NB4 (cell line): ENCODE measurements at regions not wholly inside any gene's neighbourhood (a gene's known extent, or its start where the extent isn't known, plus 50 kb on each side); places are given as distances from the start of the nearest gene placed in this dataset.

Experiments used
- DNase-seq: peaks from one replicate; pipeline ENCODE4 v3.0.0; 2010; ENCODE audit warnings: low read depth
- H3K4me3 ChIP-seq: one replicate; pipeline ENCODE4 v1.5.1; 2011; ENCODE audit warnings: mild to moderate bottlenecking, low read depth, low read length, moderate library complexity
- MYC ChIP-seq: IDR thresholded peaks from 2 replicates; pipeline ENCODE4 v1.6.1; 2011; ENCODE audit warnings: low read depth, low read length
- POLR2A ChIP-seq: IDR thresholded peaks from 2 replicates; pipeline ENCODE4 v1.6.1; 2011; ENCODE audit warnings: mild to moderate bottlenecking; ENCODE audit not compliant: insufficient read length; ENCODE audit errors: extremely low read depth
- TF ChIP-seq, protein P1 (sequence below): IDR thresholded peaks from one replicate; pipeline ENCODE4 v1.5.1; 2012; ENCODE audit warnings: low read depth, low read length
- TF ChIP-seq, protein P2 (sequence below): IDR thresholded peaks from 2 replicates; pipeline ENCODE4 v1.6.1; 2011; ENCODE audit warnings: low read depth, low read length

DNA sequence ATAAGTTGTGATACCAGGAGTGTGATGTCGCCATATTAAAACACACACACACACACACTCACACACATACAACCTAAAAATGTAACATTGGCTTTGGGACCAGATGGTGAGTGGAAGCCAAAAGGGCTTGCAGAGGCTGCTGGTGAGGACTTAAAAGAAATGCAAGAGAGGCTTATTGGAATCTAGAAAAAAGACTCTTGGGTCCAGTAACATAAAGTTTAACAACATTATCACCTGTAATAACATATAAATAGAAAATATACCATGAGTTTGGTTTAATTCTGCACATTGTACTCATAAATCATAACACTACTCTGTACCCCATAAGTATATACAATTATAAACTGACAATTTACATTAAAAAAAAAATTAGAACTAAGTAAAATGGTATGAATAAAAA lies 74.4 kb upstream of the MYCN start:
- TF ChIP-seq, protein P1, sequence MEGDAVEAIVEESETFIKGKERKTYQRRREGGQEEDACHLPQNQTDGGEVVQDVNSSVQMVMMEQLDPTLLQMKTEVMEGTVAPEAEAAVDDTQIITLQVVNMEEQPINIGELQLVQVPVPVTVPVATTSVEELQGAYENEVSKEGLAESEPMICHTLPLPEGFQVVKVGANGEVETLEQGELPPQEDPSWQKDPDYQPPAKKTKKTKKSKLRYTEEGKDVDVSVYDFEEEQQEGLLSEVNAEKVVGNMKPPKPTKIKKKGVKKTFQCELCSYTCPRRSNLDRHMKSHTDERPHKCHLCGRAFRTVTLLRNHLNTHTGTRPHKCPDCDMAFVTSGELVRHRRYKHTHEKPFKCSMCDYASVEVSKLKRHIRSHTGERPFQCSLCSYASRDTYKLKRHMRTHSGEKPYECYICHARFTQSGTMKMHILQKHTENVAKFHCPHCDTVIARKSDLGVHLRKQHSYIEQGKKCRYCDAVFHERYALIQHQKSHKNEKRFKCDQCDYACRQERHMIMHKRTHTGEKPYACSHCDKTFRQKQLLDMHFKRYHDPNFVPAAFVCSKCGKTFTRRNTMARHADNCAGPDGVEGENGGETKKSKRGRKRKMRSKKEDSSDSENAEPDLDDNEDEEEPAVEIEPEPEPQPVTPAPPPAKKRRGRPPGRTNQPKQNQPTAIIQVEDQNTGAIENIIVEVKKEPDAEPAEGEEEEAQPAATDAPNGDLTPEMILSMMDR, result no peak
- TF ChIP-seq MYC (no peak), POLR2A (no peak)
- TF ChIP-seq, protein P2, sequence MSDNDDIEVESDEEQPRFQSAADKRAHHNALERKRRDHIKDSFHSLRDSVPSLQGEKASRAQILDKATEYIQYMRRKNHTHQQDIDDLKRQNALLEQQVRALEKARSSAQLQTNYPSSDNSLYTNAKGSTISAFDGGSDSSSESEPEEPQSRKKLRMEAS, result no peak
- DNase-seq, result no peak
- H3K4me3 ChIP-seq, result no peak overlapping the region

DNA sequence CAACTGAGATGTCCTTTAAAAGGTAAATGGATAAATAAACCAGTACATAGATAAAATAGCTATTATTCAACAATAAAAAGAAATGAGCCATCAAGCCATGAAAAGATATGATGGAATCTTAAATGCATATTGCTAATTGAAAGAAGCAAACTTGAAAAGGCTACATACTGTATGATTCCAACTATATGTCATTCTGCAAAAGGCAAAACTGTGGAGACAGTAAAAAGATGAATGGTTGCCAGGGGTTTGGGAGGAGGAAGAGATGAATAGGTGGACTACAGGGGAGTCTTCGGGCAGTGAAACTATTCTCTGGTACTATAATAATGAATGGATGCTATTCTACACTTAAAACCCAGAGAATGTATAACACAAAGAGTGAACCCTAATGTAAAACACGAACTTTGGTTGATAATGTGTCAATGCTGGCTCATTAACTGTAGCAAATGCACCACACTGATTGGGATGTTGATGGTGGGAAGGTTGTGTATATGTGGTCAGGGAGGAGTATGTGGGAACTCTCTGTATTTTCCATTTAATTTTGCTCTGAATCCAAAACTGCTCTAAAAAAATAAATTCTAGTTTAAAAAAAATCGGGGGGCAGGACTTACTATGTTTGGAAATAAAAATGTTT lies 73.7 kb upstream of the MYCN start:
- no peak overlapping the region for H3K4me3 ChIP-seq
- DNase-seq, result no peak
- TF ChIP-seq, protein P2, result no peak
- TF ChIP-seq, protein P1, result no peak
- TF ChIP-seq POLR2A, result no peak
- TF ChIP-seq MYC, result no peak

DNA sequence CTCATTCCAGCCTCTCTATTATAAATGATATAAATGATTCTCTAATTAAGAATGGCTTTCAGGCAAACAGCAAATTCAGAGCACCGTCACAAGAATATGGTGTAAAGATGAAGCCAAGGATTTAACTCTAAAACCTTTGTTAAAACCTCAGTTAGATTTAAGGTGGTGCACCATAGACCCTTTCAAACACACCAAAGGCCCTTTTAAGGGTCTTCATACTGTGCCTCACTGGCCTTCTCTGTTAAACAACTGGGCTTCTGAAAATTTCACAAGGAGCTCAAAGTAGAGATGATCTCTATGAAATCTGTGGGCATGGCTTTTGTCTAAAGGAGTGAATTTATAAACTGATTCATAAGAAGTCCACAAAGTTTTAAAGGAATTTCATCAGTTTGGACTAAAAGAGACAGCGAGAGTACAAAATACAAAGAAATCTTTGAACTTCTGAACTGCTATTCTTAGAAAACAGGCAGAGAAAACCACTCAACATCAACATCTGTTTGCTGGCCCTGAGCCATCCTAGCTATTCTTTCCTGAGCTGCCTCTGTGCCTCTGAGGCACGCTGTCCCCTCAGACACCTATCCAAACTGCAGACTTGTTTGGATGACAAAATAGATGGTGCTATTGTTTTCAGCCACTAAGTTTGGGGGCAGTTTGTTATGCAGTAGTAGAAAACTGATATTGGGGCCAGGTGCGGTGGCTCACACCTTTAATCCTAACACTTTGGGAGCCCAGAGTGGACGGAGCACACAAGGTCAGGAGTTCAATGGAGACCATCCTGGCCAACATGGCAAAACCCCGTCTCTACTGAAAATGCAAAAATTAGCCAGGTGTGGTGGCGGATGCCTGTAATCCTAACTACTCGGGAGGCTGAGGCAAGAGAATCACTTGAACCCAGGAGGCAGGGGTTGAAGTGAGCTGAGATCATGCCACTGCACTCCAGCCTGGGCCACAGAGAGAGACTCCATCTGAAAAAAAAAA lies 72.9 kb upstream of the MYCN start:
- no peak overlapping the region for H3K4me3 ChIP-seq
- TF ChIP-seq MYC, result no peak
- TF ChIP-seq, protein P2, result no peak
- TF ChIP-seq, protein P1, result no peak
- no peak for TF ChIP-seq POLR2A
- no peak for DNase-seq

- H3K4me3 ChIP-seq, result no peak overlapping the region
- DNase-seq, result no peak
- TF ChIP-seq POLR2A (no peak), MYC (no peak)
- TF ChIP-seq, protein P1, result no peak
Observed at GRCh38 chr2:15868186-15868585, 72.2 kb upstream of the MYCN start.

DNA sequence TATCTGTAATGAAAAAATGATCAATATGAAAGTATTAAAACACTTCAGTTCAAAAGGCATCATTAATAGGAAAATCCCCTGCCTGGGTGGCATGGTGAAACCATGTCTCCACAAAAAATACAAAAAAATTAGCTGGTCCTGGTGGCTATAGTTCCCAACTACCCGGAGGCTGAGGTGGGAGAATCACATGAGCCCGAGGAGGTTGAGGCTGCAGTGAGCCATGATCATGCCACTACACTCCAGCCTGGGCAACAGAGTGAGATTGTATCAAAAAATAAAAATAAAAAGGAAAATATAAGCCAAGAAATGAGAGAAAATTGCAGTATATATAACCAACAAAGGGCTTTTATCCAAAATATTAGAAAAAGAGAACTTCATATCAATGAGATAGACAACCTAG lies 71.6 kb upstream of the MYCN start:
- no peak for DNase-seq
- TF ChIP-seq, protein P2, result no peak
- TF ChIP-seq MYC, result no peak
- TF ChIP-seq, protein P1, result no peak
- TF ChIP-seq POLR2A, result no peak
- H3K4me3 ChIP-seq, result no peak overlapping the region
